T-cell (primary cell): ENCODE measurements at regions not wholly inside any gene's neighbourhood (a gene's known extent, or its start where the extent isn't known, plus 50 kb on each side); places are given as distances from the start of the nearest gene placed in this dataset.

ENCODE experiments used
- ATAC-seq, 4 experiments: fragments of 200-7000 bp in 3 of 4; fragments of 150-1000 bp in 1 of 4; cut with Tn5 transposase; replicated peaks in 1 of 4; 1 replicate in 3 of 4; 2 replicates in 1 of 4; pipeline ENCODE4 v1.10.0; 2021; ENCODE audit warnings: moderate library complexity in 3 of 4, mild to moderate bottlenecking in 2 of 4, moderate number of reproducible peaks in 1 of 4
- CTCF ChIA-PET, 2 donors: fragments of 300-600 bp; sonication (Branson Sonifier 250); formaldehyde crosslinking; loops; one replicate each; lab custom pipeline; 2022; ENCODE audit warnings: antibody characterized with exemption in 2 of 2; lab: Charles Lee
- POLR2A ChIA-PET, 2 donors: fragments of 300-600 bp; sonication (Branson Sonifier 250); formaldehyde crosslinking; loops; one replicate each; lab custom pipeline; 2022; ENCODE audit warnings: antibody characterized with exemption in 2 of 2; lab: Charles Lee
- DNase-seq, 35 experiments: peaks; one replicate each; pipeline versions ENCODE4 v3.0.0 to v3.0.0-alpha.2; 2013 to 2023
- H3K27ac ChIP-seq: one replicate; pipeline ENCODE4 v1.5.1; 2013; ENCODE audit warnings: low read length
- H3K27me3 ChIP-seq, 2 experiments: replicated peaks in 1 of 2; 1 replicate in 1 of 2; 2 replicates in 1 of 2; pipeline versions ENCODE4 v1.6.1 to v1.7.0; 2013; ENCODE audit warnings: low read length in 1 of 2, mixed read lengths in 1 of 2; ENCODE audit not compliant: control insufficient read depth in 2 of 2, insufficient read depth in 2 of 2; ENCODE audit errors: extremely low read depth in 1 of 2
- H3K36me3 ChIP-seq, 2 donors: 1 replicate in 1 of 2; 2 replicates in 1 of 2; pipeline versions ENCODE4 v1.6.1 to v1.7.0; 2013; ENCODE audit warnings: low read length in 1 of 2; ENCODE audit not compliant: control insufficient read depth in 2 of 2, insufficient read depth in 1 of 2; ENCODE audit errors: extremely low read depth in 1 of 2
- H3K4me1 ChIP-seq, 2 experiments: 1 replicate in 1 of 2; 2 replicates in 1 of 2; pipeline versions ENCODE4 v1.6.1 to v1.7.0; 2013; ENCODE audit warnings: low read length in 2 of 2, mixed read lengths in 1 of 2; ENCODE audit not compliant: insufficient read depth in 2 of 2, control insufficient read depth in 1 of 2; ENCODE audit errors: extremely low read depth in 1 of 2
- H3K4me3 ChIP-seq, 2 donors: 1 replicate in 1 of 2; 2 replicates in 1 of 2; pipeline versions ENCODE4 v1.5.1 to v1.7.0; 2013; ENCODE audit warnings: mild to moderate bottlenecking in 2 of 2, low read length in 1 of 2, moderate library complexity in 1 of 2; ENCODE audit not compliant: control insufficient read depth in 1 of 2; ENCODE audit errors: extremely low read depth in 1 of 2
- H3K9me3 ChIP-seq: 2 replicates; pipeline ENCODE4 v1.7.0; 2013
- H3K27ac Mint-ChIP-seq, 2 donors: one replicate each; pipeline ENCODE4 v1.8.0; 2020 to 2021; ENCODE audit warnings: mild to moderate bottlenecking in 2 of 2, mixed read lengths in 2 of 2
- H3K27me3 Mint-ChIP-seq, 2 donors: one replicate each; pipeline ENCODE4 v1.8.0; 2021 to 2022; ENCODE audit warnings: mixed read lengths in 2 of 2
- H3K36me3 Mint-ChIP-seq: one replicate; pipeline ENCODE4 v1.8.0; 2021; ENCODE audit warnings: mixed read lengths
- H3K4me1 Mint-ChIP-seq, 3 donors: one replicate each; pipeline ENCODE4 v1.8.0; 2020 to 2022; ENCODE audit warnings: mixed read lengths in 3 of 3, mild to moderate bottlenecking in 1 of 3
- H3K4me3 Mint-ChIP-seq, 3 donors: one replicate each; pipeline ENCODE4 v1.8.0; 2020 to 2022; ENCODE audit warnings: mild to moderate bottlenecking in 3 of 3, mixed read lengths in 3 of 3, moderate library complexity in 3 of 3
- H3K9me3 Mint-ChIP-seq, 3 donors: one replicate each; pipeline ENCODE4 v1.8.0; 2020 to 2022; ENCODE audit warnings: mixed read lengths in 3 of 3
- WGBS: methylation state at CpG from one replicate; pipeline ENCODE4 v1.1.5; 2013; ENCODE audit warnings: missing lambda C conversion rate; ENCODE audit not compliant: insufficient coverage; 5-methylcytosine and 5-hydroxymethylcytosine counted together

- no peaks in the 10 kb centered on the region for H3K9me3 Mint-ChIP-seq
- H3K4me1 Mint-ChIP-seq: peaks cover 55 to 58% (median 57%) of the 10 kb centered on the region in 3 donors
- ChIA-PET POLR2A (no interaction called here), CTCF (no interaction called here)
- Histone ChIP-seq H3K4me1 (peaks cover 42 to 46% of the 10 kb centered on the region in 2 experiments), H3K9me3 (no peaks in the 10 kb centered on the region), H3K27ac (no peak overlapping the region), H3K4me3 (no peak overlapping the region), H3K27me3 (no peaks in the 10 kb centered on the region), H3K36me3 (no peaks in the 10 kb centered on the region)
- DNase-seq: peak in 1 of 35 experiments; percentile 34
- peak overlapping the region; percentile 72 to 81 for H3K27ac Mint-ChIP-seq
- H3K4me3 Mint-ChIP-seq: no peak overlapping the region
- WGBS: 17% methylated on average over 1 of the region's 3 CpGs
- peak; percentile 47 to 67 (median 65) for ATAC-seq
- no peaks in the 10 kb centered on the region for H3K36me3 Mint-ChIP-seq
- H3K27me3 Mint-ChIP-seq: no peaks in the 10 kb centered on the region
Observed at GRCh38 chr3:72343078-72343477, 505.2 kb downstream of the SHQ1 start.

GRCh38 chr3:72342450-72342849, 505.8 kb downstream of the SHQ1 start:
- CTCF ChIA-PET: no interaction called here
- Histone ChIP-seq H3K4me1 (peaks cover 35 to 40% of the 10 kb centered on the region in 2 experiments), H3K27ac (no peak overlapping the region), H3K36me3 (no peaks in the 10 kb centered on the region), H3K4me3 (no peak overlapping the region), H3K9me3 (no peaks in the 10 kb centered on the region), H3K27me3 (no peaks in the 10 kb centered on the region)
- peaks cover 49 to 52% (median 51%) of the 10 kb centered on the region in 3 donors for H3K4me1 Mint-ChIP-seq
- DNase-seq (no peak), ATAC-seq (no peak)
- H3K27me3 Mint-ChIP-seq: no peaks in the 10 kb centered on the region
- no peaks in the 10 kb centered on the region for H3K36me3 Mint-ChIP-seq
- POLR2A ChIA-PET: no interaction called here
- peak overlapping the region; percentile 72 to 81 for H3K27ac Mint-ChIP-seq
- 100% methylated on average over 5 of the region's 10 CpGs for WGBS
- H3K4me3 Mint-ChIP-seq: no peak overlapping the region
- no peaks in the 10 kb centered on the region for H3K9me3 Mint-ChIP-seq

DNA sequence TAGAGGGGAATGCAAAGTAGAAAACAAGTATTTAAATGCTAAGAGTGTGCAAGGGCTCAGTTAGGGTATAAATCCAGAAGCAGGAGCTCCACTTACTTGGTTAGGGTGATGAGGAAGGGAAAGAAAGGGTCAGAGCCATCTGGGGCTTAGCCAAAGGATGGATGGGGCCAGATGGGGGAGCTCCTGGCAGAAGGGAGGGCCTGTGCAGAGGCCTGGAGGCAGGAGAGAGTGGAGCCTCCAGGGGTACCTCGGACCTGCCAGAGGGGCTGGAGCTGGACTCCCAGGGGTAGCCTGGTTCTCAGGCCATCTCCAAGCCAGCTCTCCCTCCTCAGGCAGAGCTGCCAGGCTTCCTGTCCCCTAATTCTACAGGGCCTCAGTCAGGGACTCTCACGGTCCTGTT, 506.3 kb downstream of the SHQ1 start:
- H3K4me1 Mint-ChIP-seq: peaks cover 44 to 46% (median 45%) of the 10 kb centered on the region in 3 donors
- no peak for ATAC-seq
- Histone ChIP-seq H3K9me3 (no peaks in the 10 kb centered on the region), H3K36me3 (no peaks in the 10 kb centered on the region), H3K4me1 (peaks cover 31 to 40% of the 10 kb centered on the region in 2 experiments), H3K4me3 (no peak overlapping the region), H3K27me3 (no peaks in the 10 kb centered on the region), H3K27ac (no peak overlapping the region)
- peak overlapping the region in 1 of 2 donors; percentile 25 for H3K27ac Mint-ChIP-seq
- no CpG with 5 or more reads among the region's 2 CpGs for WGBS
- H3K4me3 Mint-ChIP-seq: no peak overlapping the region
- no peaks in the 10 kb centered on the region for H3K9me3 Mint-ChIP-seq
- ChIA-PET CTCF (interaction anchor here in 1 of 2 donors (0.8 to 0.9 kb wide), 2 partner anchors 11 to 15 kb away, joined by 3 to 5 read pairs; no protein-coding TSS in a partner anchor), POLR2A (no interaction called here)
- no peaks in the 10 kb centered on the region for H3K27me3 Mint-ChIP-seq
- H3K36me3 Mint-ChIP-seq: no peaks in the 10 kb centered on the region
- DNase-seq: no peak

DNA sequence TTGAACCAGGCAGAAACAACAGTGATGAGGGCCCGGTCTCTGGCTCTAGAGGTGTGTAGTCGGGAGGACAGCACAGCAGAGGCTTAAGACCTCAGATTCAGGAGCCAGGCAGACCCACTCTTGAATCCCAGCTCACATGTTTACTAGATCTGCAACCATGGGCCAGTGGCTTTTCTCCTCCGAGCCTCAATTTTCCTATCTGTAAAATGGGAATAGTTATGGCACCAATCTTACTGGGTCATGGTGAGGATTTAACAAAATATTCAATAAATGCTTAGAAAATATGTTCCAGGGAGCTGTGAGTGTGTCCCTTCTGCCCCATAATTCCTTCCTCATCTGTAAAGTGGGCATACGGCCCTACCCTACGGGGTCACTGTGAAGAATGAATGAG, 506.9 kb downstream of the SHQ1 start:
- POLR2A ChIA-PET: no interaction called here
- peaks cover 38 to 41% (median 40%) of the 10 kb centered on the region in 3 donors for H3K4me1 Mint-ChIP-seq
- 94% methylated on average over 4 of the region's 5 CpGs for WGBS

DNA sequence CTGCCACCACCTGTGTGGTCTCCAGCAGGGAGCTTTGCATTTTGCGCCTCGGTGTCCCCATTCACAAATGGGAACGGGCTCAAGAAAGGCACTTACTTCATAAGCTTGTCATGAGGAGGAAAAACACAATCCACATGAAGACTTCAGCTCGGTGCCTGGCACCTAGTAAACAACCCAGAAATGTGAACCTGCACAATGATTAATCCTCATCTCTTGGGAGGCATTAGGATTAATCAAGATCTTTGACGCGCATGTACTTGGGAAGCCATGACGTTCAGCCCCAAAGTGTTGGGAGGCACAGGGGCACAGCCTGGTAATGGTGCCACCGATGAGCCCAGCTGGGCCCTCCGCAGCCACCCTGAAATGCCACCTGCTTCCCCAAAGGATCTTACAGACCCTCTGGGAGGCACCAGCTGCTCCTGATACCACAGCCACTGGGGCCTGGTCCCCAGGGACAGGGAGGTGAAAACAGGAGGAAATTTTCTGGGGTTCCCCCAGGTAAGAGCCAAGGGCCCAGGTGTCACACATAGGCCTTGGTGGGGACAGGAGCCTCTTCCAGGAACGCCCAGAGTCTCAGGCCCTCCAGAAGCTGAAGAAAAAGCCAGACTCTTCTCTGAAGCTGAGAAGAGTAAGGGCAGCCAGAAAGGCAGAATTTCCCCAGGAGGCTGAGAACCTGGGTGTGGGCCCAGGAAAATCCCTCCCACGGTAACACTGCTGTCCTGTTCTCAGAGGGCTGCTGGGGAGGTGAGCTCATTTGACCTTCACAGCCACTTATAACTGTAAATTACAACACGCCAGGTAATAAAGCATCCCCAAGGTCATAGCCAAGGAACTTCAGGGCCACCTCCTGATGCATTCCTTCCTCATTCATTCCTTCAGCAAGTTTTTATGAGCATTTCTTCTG, 507.5 kb downstream of the SHQ1 start:
- H3K27me3 Mint-ChIP-seq: no peaks in the 10 kb centered on the region
- H3K4me1 ChIP-seq: peaks cover 21 to 29% of the 10 kb centered on the region in 2 experiments
- ChIA-PET CTCF (interaction anchor here in 1 of 2 donors (0.6 to 0.8 kb wide), 2 partner anchors 14 to 1977 kb away, joined by 3 to 5 read pairs; no protein-coding TSS in a partner anchor), POLR2A (no interaction called here)
- peaks cover 32 to 36% (median 33%) of the 10 kb centered on the region in 3 donors for H3K4me1 Mint-ChIP-seq
- H3K4me3 ChIP-seq: no peak overlapping the region
- 88% methylated on average over 11 of the region's 12 CpGs for WGBS
- no peaks in the 10 kb centered on the region for H3K36me3 ChIP-seq
- ATAC-seq: no peak
- H3K27ac ChIP-seq: no peak overlapping the region
- no peak for DNase-seq
- no peaks in the 10 kb centered on the region for H3K9me3 ChIP-seq
- H3K36me3 Mint-ChIP-seq: no peaks in the 10 kb centered on the region
- H3K4me3 Mint-ChIP-seq: no peak overlapping the region
- H3K27me3 ChIP-seq: no peaks in the 10 kb centered on the region
- H3K9me3 Mint-ChIP-seq: no peaks in the 10 kb centered on the region
- no peak overlapping the region for H3K27ac Mint-ChIP-seq

More for the DNA sequence above, 506.9 kb downstream of the SHQ1 start:
- Histone ChIP-seq H3K4me1 (peaks cover 27 to 36% of the 10 kb centered on the region in 2 experiments), H3K4me3 (no peak overlapping the region), H3K36me3 (no peaks in the 10 kb centered on the region), H3K27me3 (no peaks in the 10 kb centered on the region), H3K27ac (no peak overlapping the region), H3K9me3 (no peaks in the 10 kb centered on the region)
- Mint-ChIP-seq H3K9me3 (no peaks in the 10 kb centered on the region), H3K27ac (peak overlapping the region in 1 of 2 donors; percentile 25), H3K4me3 (no peak overlapping the region), H3K36me3 (no peaks in the 10 kb centered on the region), H3K27me3 (no peaks in the 10 kb centered on the region)
- no peak for DNase-seq
- CTCF ChIA-PET: interaction anchor here in 1 of 2 donors (0.8 to 0.9 kb wide), 2 partner anchors 10 to 15 kb away, joined by 3 to 5 read pairs; no protein-coding TSS in a partner anchor
- no peak for ATAC-seq

GRCh38 chr3:72340056-72340455, 508.2 kb downstream of the SHQ1 start:
- CTCF ChIA-PET: interaction anchor here in 1 of 2 donors (0.6 kb wide), 1 partner anchor 1977 kb away, joined by 3 read pairs; no protein-coding TSS in a partner anchor
- no peak overlapping the region for H3K27ac Mint-ChIP-seq

More at GRCh38 chr3:72340056-72340455, 508.2 kb downstream of the SHQ1 start:
- POLR2A ChIA-PET: no interaction called here
- Mint-ChIP-seq H3K4me1 (peaks cover 25 to 29% (median 27%) of the 10 kb centered on the region in 3 donors), H3K9me3 (no peaks in the 10 kb centered on the region), H3K4me3 (no peak overlapping the region), H3K36me3 (no peaks in the 10 kb centered on the region), H3K27me3 (no peaks in the 10 kb centered on the region)
- no peak overlapping the region for H3K27ac ChIP-seq
- DNase-seq (no peak), ATAC-seq (no peak)
- H3K9me3 ChIP-seq: no peaks in the 10 kb centered on the region
- peaks cover 14 to 23% of the 10 kb centered on the region in 2 experiments for H3K4me1 ChIP-seq
- no peaks in the 10 kb centered on the region for H3K36me3 ChIP-seq
- 92% methylated on average over 6 of the region's 9 CpGs for WGBS
- H3K4me3 ChIP-seq: no peak overlapping the region
- no peaks in the 10 kb centered on the region for H3K27me3 ChIP-seq
